H1 (cell line): ENCODE measurements at regions not wholly inside any gene's neighbourhood (a gene's known extent, or its start where the extent isn't known, plus 50 kb on each side); places are given as distances from the start of the nearest gene placed in this dataset.

ENCODE experiments used
- CTCF ChIA-PET: fragments of 300-600 bp; sonication (Branson Sonifier 250); formaldehyde crosslinking; loops from one replicate; lab custom pipeline; 2021; ENCODE audit not compliant: partially characterized antibody; lab: Charles Lee
- POLR2A ChIA-PET: fragments of 300-600 bp; sonication (Branson Sonifier 250); formaldehyde crosslinking; loops from one replicate; lab custom pipeline; 2021; ENCODE audit warnings: inconsistent platforms; ENCODE audit not compliant: partially characterized antibody; lab: Charles Lee
- DNase-seq, 2 experiments: peaks; one replicate each; pipeline versions ENCODE4 v3.0.0 to v3.0.0-alpha.2; 2010 to 2022; ENCODE audit warnings: low spot score in 2 of 2, low read depth in 1 of 2, mixed read lengths in 1 of 2
- FAIRE-seq: peaks from 2 replicates; lab custom pipeline; 2011; peaks lifted over from hg19 to GRCh38; lab: Jason Lieb, UNC
- H2AFZ ChIP-seq: 2 replicates; pipeline ENCODE4 v1.8.1; 2012; ENCODE audit warnings: low read length, inconsistent platforms
- H2AK5ac ChIP-seq: 2 replicates; pipeline ENCODE4 v1.6.1; 2013; ENCODE audit warnings: low read depth, low read length
- H2BK120ac ChIP-seq: replicated peaks from 2 replicates; pipeline ENCODE3; 2013; ENCODE audit warnings: low read depth, low read length, inconsistent platforms
- H2BK12ac ChIP-seq: 2 replicates; pipeline ENCODE4 v1.6.1; 2013; ENCODE audit warnings: low read depth, low read length
- H2BK15ac ChIP-seq: 2 replicates; pipeline ENCODE4 v1.6.1; 2013; ENCODE audit warnings: low read length
- H2BK20ac ChIP-seq: 2 replicates; pipeline ENCODE4 v1.6.1; 2013; ENCODE audit warnings: low read length
- H2BK5ac ChIP-seq: 2 replicates; pipeline ENCODE4 v1.6.1; 2013; ENCODE audit warnings: low read depth, low read length
- H3K14ac ChIP-seq: 2 replicates; pipeline ENCODE4 v1.6.1; 2013; ENCODE audit warnings: inconsistent platforms; ENCODE audit not compliant: insufficient read length
- H3K18ac ChIP-seq: 2 replicates; pipeline ENCODE4 v1.6.1; 2013; ENCODE audit warnings: low read length; ENCODE audit errors: extremely low read depth
- H3K23ac ChIP-seq: 2 replicates; pipeline ENCODE4 v1.6.1; 2013; ENCODE audit warnings: inconsistent platforms; ENCODE audit not compliant: insufficient read length
- H3K23me2 ChIP-seq: 2 replicates; pipeline ENCODE4 v1.6.1; 2013; ENCODE audit warnings: low read depth, low read length
- H3K27ac ChIP-seq: 2 replicates; pipeline ENCODE4 v1.6.1; 2011; ENCODE audit warnings: low read depth, low read length, inconsistent platforms
- H3K27me3 ChIP-seq, 4 experiments: replicated peaks in 1 of 4; 1 replicate in 1 of 4; 2 replicates in 3 of 4; pipeline versions ENCODE4 v1.6.1 to v1.8.1; 2011 to 2013; ENCODE audit warnings: low read length in 3 of 4, mild to moderate bottlenecking in 3 of 4, inconsistent platforms in 2 of 4, mixed read lengths in 2 of 4, moderate library complexity in 1 of 4; ENCODE audit not compliant: control insufficient read depth in 3 of 4, insufficient read depth in 3 of 4; ENCODE audit errors: extremely low read depth in 1 of 4
- H3K36me3 ChIP-seq, 4 experiments: 2 replicates each; pipeline versions ENCODE4 v1.6.1 to v1.8.1; 2011 to 2013; ENCODE audit warnings: mild to moderate bottlenecking in 4 of 4, low read length in 3 of 4, moderate library complexity in 2 of 4, control low read depth in 1 of 4, inconsistent platforms in 1 of 4; ENCODE audit not compliant: insufficient read depth in 4 of 4, control insufficient read depth in 2 of 4
- H3K4ac ChIP-seq: replicated peaks from 2 replicates; pipeline ENCODE3; 2013; ENCODE audit warnings: low read length, low read depth, mixed read lengths, inconsistent platforms; ENCODE audit not compliant: insufficient read length
- H3K4me1 ChIP-seq, 4 experiments: replicated peaks in 1 of 4; 1 replicate in 1 of 4; 2 replicates in 3 of 4; pipeline versions ENCODE4 v1.6.1 to v1.8.1; 2011 to 2013; ENCODE audit warnings: low read length in 3 of 4, inconsistent platforms in 2 of 4, mixed read lengths in 1 of 4; ENCODE audit not compliant: insufficient read depth in 4 of 4, control insufficient read depth in 3 of 4
- H3K4me2 ChIP-seq, 2 experiments: 2 replicates each; pipeline versions ENCODE4 v1.6.1 to v1.8.1; 2011 to 2013; ENCODE audit warnings: low read depth in 2 of 2, low read length in 2 of 2, control low read depth in 1 of 2, inconsistent platforms in 1 of 2, mild to moderate bottlenecking in 1 of 2; ENCODE audit not compliant: insufficient read depth in 1 of 2
- H3K4me3 ChIP-seq, 4 experiments: fragments of 200-600, 300-600 bp in 1 of 4; sonication (generic), shearing (Covaris generic), sonication (Bioruptor Twin) in 1 of 4; 2 replicates each; pipeline versions ENCODE4 v1.5.1 to v1.8.1; 2011 to 2016; ENCODE audit warnings: low read length in 4 of 4, low read depth in 3 of 4, control low read depth in 2 of 4, inconsistent platforms in 2 of 4, mild to moderate bottlenecking in 2 of 4, mixed read lengths in 1 of 4, moderate library complexity in 1 of 4; ENCODE audit not compliant: insufficient read depth in 2 of 4; ENCODE audit errors: extremely low read depth in 1 of 4
- H3K56ac ChIP-seq: replicated peaks from 2 replicates; pipeline ENCODE3; 2013; ENCODE audit warnings: low read depth, mild to moderate bottlenecking, mixed read lengths, low read length, inconsistent platforms; ENCODE audit not compliant: insufficient read length
- H3K79me1 ChIP-seq: 2 replicates; pipeline ENCODE4 v1.6.1; 2013; ENCODE audit warnings: low read depth, low read length, control low read depth
- H3K79me2 ChIP-seq, 2 experiments: 2 replicates each; pipeline versions ENCODE4 v1.6.1 to v1.8.1; 2012 to 2013; ENCODE audit warnings: low read length in 2 of 2, mild to moderate bottlenecking in 2 of 2, inconsistent platforms in 1 of 2; ENCODE audit not compliant: insufficient read depth in 2 of 2, control insufficient read depth in 1 of 2
- H3K9ac ChIP-seq, 4 experiments: replicated peaks in 1 of 4; 1 replicate in 1 of 4; 2 replicates in 3 of 4; pipeline versions ENCODE4 v1.6.1 to v1.8.1; 2011 to 2013; ENCODE audit warnings: low read depth in 3 of 4, low read length in 3 of 4, control low read depth in 2 of 4, mild to moderate bottlenecking in 2 of 4, moderate library complexity in 2 of 4, inconsistent platforms in 1 of 4; ENCODE audit errors: extremely low read depth in 1 of 4
- H3K9me3 ChIP-seq, 2 experiments: 2 replicates each; pipeline versions ENCODE4 v1.6.1 to v1.8.1; 2012 to 2013; ENCODE audit warnings: mild to moderate bottlenecking in 2 of 2, moderate library complexity in 2 of 2, control low read depth in 1 of 2, inconsistent platforms in 1 of 2, low read depth in 1 of 2, low read length in 1 of 2, mixed read lengths in 1 of 2; ENCODE audit not compliant: insufficient read depth in 2 of 2
- H4K20me1 ChIP-seq, 2 experiments: replicated peaks in 1 of 2; 2 replicates each; pipeline versions ENCODE3 to v1.8.1; 2011 to 2013; ENCODE audit warnings: inconsistent platforms in 2 of 2, low read length in 2 of 2, mild to moderate bottlenecking in 1 of 2; ENCODE audit not compliant: insufficient read depth in 2 of 2, control insufficient read depth in 1 of 2
- H4K5ac ChIP-seq: 2 replicates; pipeline ENCODE4 v1.6.1; 2013; ENCODE audit warnings: low read length, low read depth, mixed read lengths, inconsistent platforms; ENCODE audit not compliant: insufficient read length
- H4K8ac ChIP-seq: 2 replicates; pipeline ENCODE4 v1.8.0; 2013; ENCODE audit warnings: mild to moderate bottlenecking, moderate library complexity, low read length, inconsistent platforms; ENCODE audit not compliant: insufficient read depth; ENCODE audit errors: extremely low read depth
- H4K91ac ChIP-seq: replicated peaks from 2 replicates; pipeline ENCODE3; 2013; ENCODE audit warnings: low read length, mixed read lengths, inconsistent platforms; ENCODE audit not compliant: insufficient read length
- CBX5 ChIP-seq: fragments of 300-800, 300-1000 bp; sonication (generic); IDR thresholded peaks from 2 replicates; pipeline ENCODE4 v1.7.1; 2016; ENCODE audit warnings: antibody characterized with exemption, low read length, low read depth
- CHD2 ChIP-seq: IDR thresholded peaks from 2 replicates; pipeline ENCODE4 v1.6.1; 2012; ENCODE audit warnings: low read length, improper control_type of control experiment
- FOSL1 ChIP-seq: IDR thresholded peaks from 2 replicates; pipeline ENCODE4 v1.6.1; 2011; ENCODE audit warnings: mild to moderate bottlenecking, low read depth, low read length, moderate library complexity; ENCODE audit not compliant: insufficient read depth
- JUN ChIP-seq: IDR thresholded peaks from 2 replicates; pipeline ENCODE4 v1.6.1; 2011; ENCODE audit warnings: low read depth, mild to moderate bottlenecking, improper control_type of control experiment, low read length
- JUND ChIP-seq: IDR thresholded peaks from 2 replicates; pipeline ENCODE4 v1.6.1; 2011; ENCODE audit warnings: mild to moderate bottlenecking, improper control_type of control experiment, low read length
- PHF8 ChIP-seq: fragments of 200-600 bp; sonication (generic); conservative IDR thresholded peaks from 2 replicates; pipeline ENCODE4 v1.7.1; 2012; ENCODE audit warnings: low read depth, mild to moderate bottlenecking, inconsistent platforms, low read length, moderate library complexity
- RNF2 ChIP-seq: fragments of 200-900, 300-1000 bp; sonication (generic); IDR thresholded peaks from 2 replicates; pipeline ENCODE4 v1.7.1; 2016; ENCODE audit warnings: borderline replicate concordance, low read depth, mild to moderate bottlenecking, antibody characterized with exemption, low read length; ENCODE audit not compliant: poor library complexity, severe bottlenecking; ENCODE audit errors: missing control alignments
- SIN3A ChIP-seq, 2 experiments: IDR thresholded peaks in 1 of 2; conservative IDR thresholded peaks in 1 of 2; 2 replicates each; pipeline ENCODE4 v1.6.1; 2011 to 2012; ENCODE audit warnings: low read length in 2 of 2, improper control_type of control experiment in 1 of 2, low read depth in 1 of 2, mild to moderate bottlenecking in 1 of 2
- SP4 ChIP-seq: IDR thresholded peaks from 2 replicates; pipeline ENCODE4 v1.6.1; 2012; ENCODE audit warnings: low read length, inconsistent platforms
- SRF ChIP-seq: IDR thresholded peaks from 2 replicates; pipeline ENCODE4 v1.6.1; 2011; ENCODE audit warnings: mild to moderate bottlenecking, low read depth, low read length, moderate library complexity
- WGBS, 2 experiments: shearing (Covaris generic) in 1 of 2; methylation state at CpG; one replicate each; pipeline versions ENCODE4 v1.1.6 to v1.1.7; 2013 to 2015; ENCODE audit warnings: low lambda C conversion rate in 2 of 2, mixed read lengths in 2 of 2, inconsistent platforms in 1 of 2, low coverage in 1 of 2, missing lambda C conversion rate in 1 of 2; ENCODE audit not compliant: insufficient replicate concordance in 2 of 2, insufficient coverage in 1 of 2, insufficient read length in 1 of 2; ENCODE audit errors: extremely low coverage in 1 of 2, missing lambda C conversion rate in 1 of 2; 5-methylcytosine and 5-hydroxymethylcytosine counted together
- TF ChIP-seq, protein P1 (sequence below): IDR thresholded peaks from 2 replicates; pipeline ENCODE4 v1.6.1; 2012; ENCODE audit warnings: inconsistent platforms

DNA sequence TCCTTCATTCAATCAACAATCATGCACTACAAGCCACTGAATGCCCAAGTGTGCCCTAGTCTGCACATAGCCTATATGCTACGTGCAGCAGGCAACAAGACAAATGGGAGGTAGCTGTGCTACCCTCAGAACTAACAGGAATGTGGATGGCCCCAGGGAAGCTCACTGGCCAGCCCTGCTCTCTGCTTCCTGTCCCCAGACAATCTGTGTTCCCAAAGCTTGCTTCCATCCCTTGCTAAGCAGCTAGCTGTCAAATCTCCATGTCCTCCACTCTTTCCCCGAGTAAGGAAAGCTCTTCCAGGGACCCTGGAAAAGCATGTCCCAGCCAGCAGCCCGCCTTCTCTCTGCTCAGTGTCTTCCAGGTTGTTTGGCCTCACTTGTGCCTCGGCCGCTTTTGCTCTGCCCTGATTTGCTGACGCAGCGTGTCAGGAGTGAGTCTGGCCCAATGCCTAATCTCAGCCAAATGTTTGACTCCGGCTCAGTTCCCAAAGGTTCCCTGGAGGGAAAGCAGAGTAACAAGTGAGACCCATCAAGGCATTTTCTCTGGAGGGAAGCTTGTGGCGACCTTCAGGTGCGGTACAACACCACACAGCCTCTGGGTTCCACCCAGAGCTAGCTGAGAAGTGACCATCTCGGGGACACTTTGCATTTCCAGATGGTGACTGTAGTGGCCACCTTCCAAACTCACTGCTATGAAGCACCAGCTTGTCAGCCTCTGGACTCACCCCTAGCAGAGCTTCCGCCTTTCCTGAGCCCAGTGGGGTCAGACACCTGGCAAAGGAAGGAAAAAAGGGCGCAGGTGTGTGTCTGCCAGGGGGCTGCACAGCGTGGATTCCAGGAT lies 243.4 kb downstream of the RHOU start:
- no peak overlapping the region for H4K5ac ChIP-seq
- no peak overlapping the region for H2BK20ac ChIP-seq
- no peak overlapping the region for H3K27ac ChIP-seq
- H3K9me3 ChIP-seq, result no peaks in the 10 kb centered on the region
- peak overlapping the region; percentile 12 for H4K91ac ChIP-seq
- peak overlapping the region; percentile 73 for H2AFZ ChIP-seq
- H4K20me1 ChIP-seq, result peaks cover 0 to 2% of the 10 kb centered on the region in 2 experiments
- H2BK15ac ChIP-seq, result no peak overlapping the region
- CTCF ChIA-PET, result interaction anchor here (0.7 to 2.3 kb wide), 5 partner anchors 14 to 314 kb away, joined by 3 to 7 read pairs (median 4); no protein-coding TSS in a partner anchor
- no peak overlapping the region for H3K9ac ChIP-seq
- H3K18ac ChIP-seq, result peak overlapping the region; percentile 68; the same call in 1 of the 2 replicates
- no peaks in the 10 kb centered on the region for H3K79me2 ChIP-seq
- H2BK5ac ChIP-seq, result peak overlapping the region; percentile 27; the same call in 1 of the 2 replicates
- no peaks in the 10 kb centered on the region for H3K79me1 ChIP-seq
- H3K23ac ChIP-seq, result no peak overlapping the region
- H2BK120ac ChIP-seq, result no peak overlapping the region
- H3K4me2 ChIP-seq, result no peak overlapping the region
- H3K14ac ChIP-seq, result no peak overlapping the region
- H3K4me3 ChIP-seq, result no peak overlapping the region
- no peaks in the 10 kb centered on the region for H3K27me3 ChIP-seq
- FAIRE-seq (no peak), DNase-seq (no peak)
- no peaks in the 10 kb centered on the region for H3K36me3 ChIP-seq
- 0 out of 2 replicates have a peak overlapping the region, but pooled peaks have one; percentile 88 for H2AK5ac ChIP-seq
- H2BK12ac ChIP-seq, result peak overlapping the region; percentile 65; the same call in 1 of the 2 replicates
- POLR2A ChIA-PET, result no interaction called here
- H3K56ac ChIP-seq, result no peak overlapping the region
- H4K8ac ChIP-seq, result no peak overlapping the region
- peaks cover 0 to 12% (median 7%) of the 10 kb centered on the region in 4 experiments; a peak in 5 of 7 replicates for H3K4me1 ChIP-seq
- peaks cover 9% of the 10 kb centered on the region; the same call in 1 of the 2 replicates for H3K23me2 ChIP-seq
- H3K4ac ChIP-seq, result no peak overlapping the region
- WGBS, 2 experiments, result 74% methylated on average over 14 of the region's 14 CpGs; no CpG with 5 or more reads in 1 of the 2 experiments
- TF ChIP-seq PHF8 (no peak), JUND (no peak), SP4 (no peak), CBX5 (no peak), FOSL1 (no peak), SRF (no peak), RNF2 (no peak), CHD2 (no peak), JUN (no peak), SIN3A (conservative IDR thresholded peaks at IDR 0.05 in 1 of 2, IDR thresholded peaks at IDR 0.05 in 1 of 2; ENCODE audit: low read depth in 1 of 2, low read length in 2 of 2) (no peak)
- TF ChIP-seq, protein P1, sequence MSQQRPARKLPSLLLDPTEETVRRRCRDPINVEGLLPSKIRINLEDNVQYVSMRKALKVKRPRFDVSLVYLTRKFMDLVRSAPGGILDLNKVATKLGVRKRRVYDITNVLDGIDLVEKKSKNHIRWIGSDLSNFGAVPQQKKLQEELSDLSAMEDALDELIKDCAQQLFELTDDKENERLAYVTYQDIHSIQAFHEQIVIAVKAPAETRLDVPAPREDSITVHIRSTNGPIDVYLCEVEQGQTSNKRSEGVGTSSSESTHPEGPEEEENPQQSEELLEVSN, result no peak
